Neural progenitor cell (in vitro differentiated cells): ENCODE measurements at regions not wholly inside any gene's neighbourhood (a gene's known extent, or its start where the extent isn't known, plus 50 kb on each side); places are given as distances from the start of the nearest gene placed in this dataset.

Source experiments
- EZH2 ChIP-seq: fragments of 200-600 bp; sonication (generic); IDR thresholded peaks from 2 replicates; pipeline ENCODE4 v1.6.1; 2017; ENCODE audit warnings: antibody characterized with exemption, mild to moderate bottlenecking, moderate library complexity
- EZH2phosphoT487 ChIP-seq: fragments of 200-600 bp; sonication (generic); IDR thresholded peaks from 2 replicates; pipeline ENCODE4 v1.6.1; 2017; ENCODE audit warnings: antibody characterized with exemption
- TF ChIP-seq, protein P1 (sequence below): fragments of 200-600 bp; sonication (generic); IDR thresholded peaks from 2 replicates; pipeline ENCODE4 v1.5.1; 2017; ENCODE audit warnings: antibody characterized with exemption, mild to moderate bottlenecking

DNA sequence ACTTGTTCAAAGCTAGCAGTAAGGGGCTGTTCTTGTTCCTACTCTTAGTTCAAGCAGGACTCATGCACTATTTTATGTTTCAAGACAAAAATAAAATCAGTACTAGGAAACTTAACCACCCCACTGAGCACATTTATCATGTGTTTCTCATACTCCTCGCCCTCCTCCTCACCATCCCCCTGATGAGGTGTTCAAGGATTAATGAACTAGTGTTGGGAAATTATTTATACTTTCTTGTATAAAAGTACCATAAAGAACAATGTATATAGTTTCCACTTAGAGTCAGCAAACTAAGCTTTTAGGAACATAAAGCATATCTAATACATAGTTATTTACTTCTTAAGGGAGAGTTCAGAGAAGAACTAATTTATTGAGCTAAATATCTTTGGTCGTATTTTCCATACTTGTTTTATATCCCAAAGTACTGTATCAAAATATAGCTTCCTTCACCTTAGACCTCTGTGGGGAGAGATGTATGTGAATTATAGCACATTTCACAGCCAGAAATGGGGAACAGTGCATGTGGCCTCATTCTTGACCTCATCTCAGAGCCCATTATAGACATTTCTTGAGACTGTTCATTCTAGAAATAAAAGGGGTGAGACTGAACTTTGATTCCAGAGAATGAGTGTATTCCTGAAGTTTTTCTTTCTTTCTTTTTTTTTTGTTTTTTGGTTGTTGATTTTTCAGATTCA, 326.5 kb upstream of the MAP3K7 start:
- TF ChIP-seq EZH2 (no peak), EZH2phosphoT487 (no peak)
- TF ChIP-seq, protein P1, sequence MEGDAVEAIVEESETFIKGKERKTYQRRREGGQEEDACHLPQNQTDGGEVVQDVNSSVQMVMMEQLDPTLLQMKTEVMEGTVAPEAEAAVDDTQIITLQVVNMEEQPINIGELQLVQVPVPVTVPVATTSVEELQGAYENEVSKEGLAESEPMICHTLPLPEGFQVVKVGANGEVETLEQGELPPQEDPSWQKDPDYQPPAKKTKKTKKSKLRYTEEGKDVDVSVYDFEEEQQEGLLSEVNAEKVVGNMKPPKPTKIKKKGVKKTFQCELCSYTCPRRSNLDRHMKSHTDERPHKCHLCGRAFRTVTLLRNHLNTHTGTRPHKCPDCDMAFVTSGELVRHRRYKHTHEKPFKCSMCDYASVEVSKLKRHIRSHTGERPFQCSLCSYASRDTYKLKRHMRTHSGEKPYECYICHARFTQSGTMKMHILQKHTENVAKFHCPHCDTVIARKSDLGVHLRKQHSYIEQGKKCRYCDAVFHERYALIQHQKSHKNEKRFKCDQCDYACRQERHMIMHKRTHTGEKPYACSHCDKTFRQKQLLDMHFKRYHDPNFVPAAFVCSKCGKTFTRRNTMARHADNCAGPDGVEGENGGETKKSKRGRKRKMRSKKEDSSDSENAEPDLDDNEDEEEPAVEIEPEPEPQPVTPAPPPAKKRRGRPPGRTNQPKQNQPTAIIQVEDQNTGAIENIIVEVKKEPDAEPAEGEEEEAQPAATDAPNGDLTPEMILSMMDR, result no peak
